ENCODE measurements at regions not wholly inside any gene's neighbourhood (a gene's known extent, or its start where the extent isn't known, plus 50 kb on each side); places are given as distances from the start of the nearest gene placed in this dataset.

GRCh38 chr3:147152476-147152875 is 253.9 kb downstream of the ZIC4 start:
- no peak for DNase-seq (ENCODE audit: low spot score)
- Histone ChIP-seq H3K27ac (no peak overlapping the region), H3K4me1 (no peaks in the 10 kb centered on the region), H3K4me3 (no peak overlapping the region), H3K9me3 (peaks cover 0 to 5% of the 10 kb centered on the region in 2 donors), H3K36me3 (no peaks in the 10 kb centered on the region), H3K27me3 (no peaks in the 10 kb centered on the region)
- no peak for TF ChIP-seq CTCF (IDR thresholded peaks at IDR 0.05)

- H3K36me3 ChIP-seq: no peaks in the 10 kb centered on the region
- no peaks in the 10 kb centered on the region for H3K9me3 ChIP-seq
- no peak for DNase-seq (ENCODE audit: low spot score)
- no peaks in the 10 kb centered on the region for H3K27me3 ChIP-seq
- H3K27ac ChIP-seq: no peak overlapping the region
- TF ChIP-seq CTCF (IDR thresholded peaks at IDR 0.05): no peak
- H3K4me1 ChIP-seq: no peaks in the 10 kb centered on the region
- H3K4me3 ChIP-seq: no peak overlapping the region
Measured at GRCh38 chr3:147141516-147142288, 264.6 kb downstream of the ZIC4 start.

- no peak for DNase-seq (ENCODE audit: low spot score)
- Histone ChIP-seq H3K27ac (no peak overlapping the region), H3K27me3 (no peaks in the 10 kb centered on the region), H3K4me1 (no peaks in the 10 kb centered on the region), H3K9me3 (no peaks in the 10 kb centered on the region), H3K4me3 (no peak overlapping the region), H3K36me3 (no peaks in the 10 kb centered on the region)
- no peak for TF ChIP-seq CTCF (IDR thresholded peaks at IDR 0.05)
Measured at GRCh38 chr3:147139341-147139740, 267.0 kb downstream of the ZIC4 start.

- no peak for TF ChIP-seq CTCF (IDR thresholded peaks at IDR 0.05)
- Histone ChIP-seq H3K27ac (no peak overlapping the region), H3K9me3 (no peaks in the 10 kb centered on the region), H3K27me3 (no peaks in the 10 kb centered on the region), H3K36me3 (no peaks in the 10 kb centered on the region), H3K4me3 (no peak overlapping the region), H3K4me1 (no peaks in the 10 kb centered on the region)
- DNase-seq (ENCODE audit: low spot score): no peak
Measured at GRCh38 chr3:147132168-147132567, 274.2 kb downstream of the ZIC4 start.

GRCh38 chr3:147130461-147130860 is 275.9 kb downstream of the ZIC4 start:
- no peak overlapping the region for H3K4me3 ChIP-seq
- H3K4me1 ChIP-seq: no peaks in the 10 kb centered on the region
- no peak for DNase-seq (ENCODE audit: low spot score)
- no peaks in the 10 kb centered on the region for H3K36me3 ChIP-seq
- no peak for TF ChIP-seq CTCF (IDR thresholded peaks at IDR 0.05)
- no peaks in the 10 kb centered on the region for H3K27me3 ChIP-seq
- H3K27ac ChIP-seq: no peak overlapping the region
- H3K9me3 ChIP-seq: no peaks in the 10 kb centered on the region

- Histone ChIP-seq H3K4me3 (no peak overlapping the region), H3K27ac (no peak overlapping the region), H3K27me3 (no peaks in the 10 kb centered on the region), H3K4me1 (no peaks in the 10 kb centered on the region), H3K36me3 (no peaks in the 10 kb centered on the region), H3K9me3 (no peaks in the 10 kb centered on the region)
- TF ChIP-seq CTCF (IDR thresholded peaks at IDR 0.05): no peak
- no peak for DNase-seq (ENCODE audit: low spot score)
Measured at GRCh38 chr3:147129665-147130064, 276.7 kb downstream of the ZIC4 start.
